WTC11 (cell line): ENCODE measurements at regions not wholly inside any gene's neighbourhood (a gene's known extent, or its start where the extent isn't known, plus 50 kb on each side); places are given as distances from the start of the nearest gene placed in this dataset.

ENCODE experiments used
- ATAC-seq: fragments of 200-7000 bp; cut with Tn5 transposase; 2 replicates; pipeline ENCODE4 v1.10.0; 2021; ENCODE audit warnings: mild to moderate bottlenecking, moderate library complexity
- CTCF ChIA-PET: fragments of 300-600 bp; sonication (Branson Sonifier 250); formaldehyde crosslinking; loops from one replicate; lab custom pipeline; 2021; ENCODE audit warnings: antibody characterized with exemption; lab: Charles Lee
- POLR2A ChIA-PET: fragments of 350-600 bp; sonication (Branson Sonifier 250); formaldehyde crosslinking; loops from one replicate; lab custom pipeline; 2021; ENCODE audit warnings: antibody characterized with exemption; lab: Charles Lee
- DNase-seq: peaks from one replicate; pipeline ENCODE4 v3.0.0; 2021; ENCODE audit warnings: low spot score
- H3K27ac Mint-ChIP-seq: 2 replicates; pipeline ENCODE4 v1.8.0; 2021; ENCODE audit warnings: mixed read lengths
- H3K27me3 Mint-ChIP-seq: 2 replicates; pipeline ENCODE4 v1.8.0; 2021; ENCODE audit warnings: low read depth, mild to moderate bottlenecking, moderate library complexity, mixed read lengths
- H3K36me3 Mint-ChIP-seq: 2 replicates; pipeline ENCODE4 v1.8.0; 2021; ENCODE audit warnings: mixed read lengths
- H3K4me1 Mint-ChIP-seq: 2 replicates; pipeline ENCODE4 v1.8.0; 2022; ENCODE audit warnings: mixed read lengths
- H3K4me3 Mint-ChIP-seq: 2 replicates; pipeline ENCODE4 v1.8.0; 2021; ENCODE audit warnings: mild to moderate bottlenecking, moderate library complexity, mixed read lengths
- H3K9me3 Mint-ChIP-seq: 2 replicates; pipeline ENCODE4 v1.8.0; 2021; ENCODE audit warnings: mixed read lengths
- ELF4 ChIP-seq: sonication (generic); formaldehyde crosslinking; IDR thresholded peaks from 2 replicates; pipeline ENCODE4 v1.8.1; 2022; ENCODE audit warnings: low read depth, mild to moderate bottlenecking, moderate library complexity, missing genetic modification reagents
- FOXJ3 ChIP-seq: sonication (generic); formaldehyde crosslinking; IDR thresholded peaks from 2 replicates; pipeline ENCODE4 v1.9.0; 2021; ENCODE audit warnings: missing genetic modification reagents, mild to moderate bottlenecking, borderline replicate concordance
- NFATC4 ChIP-seq: fragments of 250-450 bp; sonication (Bioruptor Pico); IDR thresholded peaks from 2 replicates; pipeline ENCODE4 v1.9.0; 2021; ENCODE audit warnings: mild to moderate bottlenecking
- RORB ChIP-seq: fragments of 250-450 bp; sonication (Bioruptor Pico); IDR thresholded peaks from 2 replicates; pipeline ENCODE4 v1.9.0; 2021; ENCODE audit warnings: mild to moderate bottlenecking
- SMAD3 ChIP-seq: sonication (generic); formaldehyde crosslinking; IDR thresholded peaks from 2 replicates; pipeline ENCODE4 v1.8.0; 2022; ENCODE audit warnings: missing genetic modification reagents, mild to moderate bottlenecking, borderline replicate concordance
- SMAD4 ChIP-seq: sonication (generic); formaldehyde crosslinking; IDR thresholded peaks from 2 replicates; pipeline ENCODE4 v1.8.0; 2022; ENCODE audit warnings: mild to moderate bottlenecking, missing genetic modification reagents
- SP1 ChIP-seq: sonication (generic); formaldehyde crosslinking; conservative IDR thresholded peaks from 2 replicates; pipeline ENCODE4 v1.8.1; 2022; ENCODE audit warnings: missing genetic modification reagents
- TEAD4 ChIP-seq: sonication (generic); formaldehyde crosslinking; IDR thresholded peaks from 2 replicates; pipeline ENCODE4 v1.8.0; 2022; ENCODE audit warnings: mild to moderate bottlenecking, missing genetic modification reagents
- ZNF138 ChIP-seq: sonication (generic); formaldehyde crosslinking; conservative IDR thresholded peaks from 2 replicates; pipeline ENCODE4 v1.8.1; 2022; ENCODE audit warnings: mild to moderate bottlenecking, moderate library complexity, missing genetic modification reagents
- ZNF423 ChIP-seq: fragments of 250-450 bp; sonication (Bioruptor Pico); IDR thresholded peaks from 2 replicates; pipeline ENCODE4 v2.1.2; 2022; ENCODE audit warnings: mild to moderate bottlenecking, moderate library complexity
- TF ChIP-seq, protein P1 (sequence below): sonication (generic); formaldehyde crosslinking; IDR thresholded peaks from 2 replicates; pipeline ENCODE4 v1.8.1; 2022; ENCODE audit warnings: mild to moderate bottlenecking, missing genetic modification reagents, moderate library complexity, borderline replicate concordance
- TF ChIP-seq, protein P2 (sequence below): sonication (generic); formaldehyde crosslinking; IDR thresholded peaks from 2 replicates; pipeline ENCODE4 v1.8.1; 2023; ENCODE audit warnings: mild to moderate bottlenecking, moderate library complexity, missing genetic modification reagents
- TF ChIP-seq, protein P3 (sequence below): sonication (generic); formaldehyde crosslinking; IDR thresholded peaks from 2 replicates; pipeline ENCODE4 v1.8.1; 2022; ENCODE audit warnings: low read depth, mild to moderate bottlenecking, moderate library complexity, missing genetic modification reagents, borderline replicate concordance
- TF ChIP-seq, protein P4 (sequence below): sonication (generic); formaldehyde crosslinking; IDR thresholded peaks from 2 replicates; pipeline ENCODE4 v1.8.0; 2023; ENCODE audit warnings: missing genetic modification reagents
- TF ChIP-seq, protein P5 (sequence below): fragments of 250-450 bp; sonication (Bioruptor Pico); IDR thresholded peaks from 2 replicates; pipeline ENCODE4 v2.1.2; 2022; ENCODE audit warnings: mild to moderate bottlenecking, moderate library complexity
- TF ChIP-seq, protein P6 (sequence below): sonication (generic); formaldehyde crosslinking; IDR thresholded peaks from 2 replicates; pipeline ENCODE4 v1.8.0; 2022; ENCODE audit warnings: mild to moderate bottlenecking, missing genetic modification reagents

DNA sequence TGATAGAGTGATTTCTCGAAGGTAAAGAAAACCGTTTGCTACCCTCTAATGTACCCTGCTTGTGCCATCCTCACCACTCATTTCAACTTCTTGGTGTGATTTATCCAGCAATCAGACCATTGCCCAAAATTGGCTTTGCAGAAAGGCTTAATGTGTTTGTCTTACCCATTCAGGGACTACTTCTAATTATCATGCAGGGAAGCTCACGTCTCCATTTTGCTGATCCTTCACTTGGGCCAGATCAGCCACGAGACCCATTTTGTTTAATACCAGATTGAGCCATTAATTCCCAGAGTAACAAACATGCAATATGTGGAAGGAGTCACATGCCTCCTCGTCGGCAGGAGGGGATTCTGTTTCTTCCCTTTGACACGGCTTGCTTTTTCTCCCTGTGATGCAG lies 51.1 kb upstream of the CRY1 start:
- TF ChIP-seq ELF4 (no peak), SMAD3 (CRISPR knock-in tag) (no peak), RORB (CRISPR knock-in tag) (no peak), TEAD4 (no peak), NFATC4 (CRISPR knock-in tag) (no peak)
- TF ChIP-seq, protein P1, sequence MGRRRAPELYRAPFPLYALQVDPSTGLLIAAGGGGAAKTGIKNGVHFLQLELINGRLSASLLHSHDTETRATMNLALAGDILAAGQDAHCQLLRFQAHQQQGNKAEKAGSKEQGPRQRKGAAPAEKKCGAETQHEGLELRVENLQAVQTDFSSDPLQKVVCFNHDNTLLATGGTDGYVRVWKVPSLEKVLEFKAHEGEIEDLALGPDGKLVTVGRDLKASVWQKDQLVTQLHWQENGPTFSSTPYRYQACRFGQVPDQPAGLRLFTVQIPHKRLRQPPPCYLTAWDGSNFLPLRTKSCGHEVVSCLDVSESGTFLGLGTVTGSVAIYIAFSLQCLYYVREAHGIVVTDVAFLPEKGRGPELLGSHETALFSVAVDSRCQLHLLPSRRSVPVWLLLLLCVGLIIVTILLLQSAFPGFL: no peak
- TF ChIP-seq, protein P2, sequence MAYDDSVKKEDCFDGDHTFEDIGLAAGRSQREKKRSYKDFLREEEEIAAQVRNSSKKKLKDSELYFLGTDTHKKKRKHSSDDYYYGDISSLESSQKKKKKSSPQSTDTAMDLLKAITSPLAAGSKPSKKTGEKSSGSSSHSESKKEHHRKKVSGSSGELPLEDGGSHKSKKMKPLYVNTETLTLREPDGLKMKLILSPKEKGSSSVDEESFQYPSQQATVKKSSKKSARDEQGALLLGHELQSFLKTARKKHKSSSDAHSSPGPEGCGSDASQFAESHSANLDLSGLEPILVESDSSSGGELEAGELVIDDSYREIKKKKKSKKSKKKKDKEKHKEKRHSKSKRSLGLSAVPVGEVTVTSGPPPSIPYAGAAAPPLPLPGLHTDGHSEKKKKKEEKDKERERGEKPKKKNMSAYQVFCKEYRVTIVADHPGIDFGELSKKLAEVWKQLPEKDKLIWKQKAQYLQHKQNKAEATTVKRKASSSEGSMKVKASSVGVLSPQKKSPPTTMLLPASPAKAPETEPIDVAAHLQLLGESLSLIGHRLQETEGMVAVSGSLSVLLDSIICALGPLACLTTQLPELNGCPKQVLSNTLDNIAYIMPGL (CRISPR knock-in tag): no peak
- TF ChIP-seq, protein P3, sequence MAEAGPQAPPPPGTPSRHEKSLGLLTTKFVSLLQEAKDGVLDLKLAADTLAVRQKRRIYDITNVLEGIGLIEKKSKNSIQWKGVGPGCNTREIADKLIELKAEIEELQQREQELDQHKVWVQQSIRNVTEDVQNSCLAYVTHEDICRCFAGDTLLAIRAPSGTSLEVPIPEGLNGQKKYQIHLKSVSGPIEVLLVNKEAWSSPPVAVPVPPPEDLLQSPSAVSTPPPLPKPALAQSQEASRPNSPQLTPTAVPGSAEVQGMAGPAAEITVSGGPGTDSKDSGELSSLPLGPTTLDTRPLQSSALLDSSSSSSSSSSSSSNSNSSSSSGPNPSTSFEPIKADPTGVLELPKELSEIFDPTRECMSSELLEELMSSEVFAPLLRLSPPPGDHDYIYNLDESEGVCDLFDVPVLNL: no peak
- TF ChIP-seq, protein P4, sequence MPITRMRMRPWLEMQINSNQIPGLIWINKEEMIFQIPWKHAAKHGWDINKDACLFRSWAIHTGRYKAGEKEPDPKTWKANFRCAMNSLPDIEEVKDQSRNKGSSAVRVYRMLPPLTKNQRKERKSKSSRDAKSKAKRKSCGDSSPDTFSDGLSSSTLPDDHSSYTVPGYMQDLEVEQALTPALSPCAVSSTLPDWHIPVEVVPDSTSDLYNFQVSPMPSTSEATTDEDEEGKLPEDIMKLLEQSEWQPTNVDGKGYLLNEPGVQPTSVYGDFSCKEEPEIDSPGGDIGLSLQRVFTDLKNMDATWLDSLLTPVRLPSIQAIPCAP: no peak
- TF ChIP-seq, protein P5, sequence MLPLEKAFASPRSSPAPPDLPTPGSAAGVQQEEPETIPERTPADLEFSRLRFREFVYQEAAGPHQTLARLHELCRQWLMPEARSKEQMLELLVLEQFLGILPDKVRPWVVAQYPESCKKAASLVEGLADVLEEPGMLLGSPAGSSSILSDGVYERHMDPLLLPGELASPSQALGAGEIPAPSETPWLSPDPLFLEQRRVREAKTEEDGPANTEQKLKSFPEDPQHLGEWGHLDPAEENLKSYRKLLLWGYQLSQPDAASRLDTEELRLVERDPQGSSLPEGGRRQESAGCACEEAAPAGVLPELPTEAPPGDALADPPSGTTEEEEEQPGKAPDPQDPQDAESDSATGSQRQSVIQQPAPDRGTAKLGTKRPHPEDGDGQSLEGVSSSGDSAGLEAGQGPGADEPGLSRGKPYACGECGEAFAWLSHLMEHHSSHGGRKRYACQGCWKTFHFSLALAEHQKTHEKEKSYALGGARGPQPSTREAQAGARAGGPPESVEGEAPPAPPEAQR (CRISPR knock-in tag): no peak
- TF ChIP-seq, all 79 proteins: peak for 0
- no peak overlapping the region for H3K4me3 Mint-ChIP-seq
- H3K27ac Mint-ChIP-seq: no peak overlapping the region
- CTCF ChIA-PET: interaction anchor here (1.0 to 1.5 kb wide), 2 partner anchors 13 to 40 kb away, joined by 4 read pairs; no protein-coding TSS in a partner anchor
- DNase-seq: no peak
- no peaks in the 10 kb centered on the region for H3K36me3 Mint-ChIP-seq
- H3K9me3 Mint-ChIP-seq: no peaks in the 10 kb centered on the region
- peaks cover 11% of the 10 kb centered on the region for H3K4me1 Mint-ChIP-seq
- POLR2A ChIA-PET: no interaction called here
- H3K27me3 Mint-ChIP-seq: no peaks in the 10 kb centered on the region; the same call in 1 of the 2 replicates
- no peak for ATAC-seq

DNA sequence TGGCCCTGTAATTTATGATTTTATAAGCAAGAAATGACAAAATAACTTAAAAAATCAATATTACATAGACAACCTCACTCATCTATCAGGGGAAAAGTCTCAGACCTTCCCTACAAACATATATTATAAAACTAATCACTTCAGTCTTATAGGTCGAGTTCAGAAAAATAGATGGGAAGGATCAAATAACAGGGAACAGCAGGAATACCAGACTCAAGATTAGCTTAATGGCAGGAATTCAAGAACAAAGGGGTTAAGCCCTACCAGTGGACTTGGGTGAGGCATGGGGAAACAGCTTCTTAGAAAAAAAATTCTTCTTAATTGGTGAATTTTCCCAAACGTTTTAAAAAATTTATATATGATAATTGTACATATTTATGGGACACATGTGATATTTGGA lies 51.6 kb upstream of the CRY1 start:
- Mint-ChIP-seq H3K4me3 (no peak overlapping the region), H3K9me3 (no peaks in the 10 kb centered on the region), H3K36me3 (no peaks in the 10 kb centered on the region), H3K4me1 (peaks cover 11% of the 10 kb centered on the region), H3K27me3 (no peaks in the 10 kb centered on the region; the same call in 1 of the 2 replicates), H3K27ac (no peak overlapping the region)
- DNase-seq (no peak), ATAC-seq (no peak)
- ChIA-PET CTCF (interaction anchor here (1.0 to 1.5 kb wide), 2 partner anchors 13 to 41 kb away, joined by 4 read pairs; no protein-coding TSS in a partner anchor), POLR2A (no interaction called here)
- TF ChIP-seq FOXJ3 (CRISPR knock-in tag) (no peak), ZNF423 (CRISPR knock-in tag) (no peak), SP1 (CRISPR knock-in tag) (no peak), SMAD3 (CRISPR knock-in tag) (no peak), SMAD4 (CRISPR knock-in tag) (no peak), ZNF138 (CRISPR knock-in tag) (no peak)
- TF ChIP-seq, protein P1: no peak
- TF ChIP-seq, protein P6, sequence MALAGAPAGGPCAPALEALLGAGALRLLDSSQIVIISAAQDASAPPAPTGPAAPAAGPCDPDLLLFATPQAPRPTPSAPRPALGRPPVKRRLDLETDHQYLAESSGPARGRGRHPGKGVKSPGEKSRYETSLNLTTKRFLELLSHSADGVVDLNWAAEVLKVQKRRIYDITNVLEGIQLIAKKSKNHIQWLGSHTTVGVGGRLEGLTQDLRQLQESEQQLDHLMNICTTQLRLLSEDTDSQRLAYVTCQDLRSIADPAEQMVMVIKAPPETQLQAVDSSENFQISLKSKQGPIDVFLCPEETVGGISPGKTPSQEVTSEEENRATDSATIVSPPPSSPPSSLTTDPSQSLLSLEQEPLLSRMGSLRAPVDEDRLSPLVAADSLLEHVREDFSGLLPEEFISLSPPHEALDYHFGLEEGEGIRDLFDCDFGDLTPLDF (CRISPR knock-in tag): no peak
